Heart right ventricle (tissue), 16 donors: ENCODE measurements at regions not wholly inside any gene's neighbourhood (a gene's known extent, or its start where the extent isn't known, plus 50 kb on each side); places are given as distances from the start of the nearest gene placed in this dataset.

Experiments
- ATAC-seq, 8 donors: fragments of 200-7000 bp; cut with Tn5 transposase; one replicate each; pipeline ENCODE4 v1.9.1; 2020; ENCODE audit warnings: mild to moderate bottlenecking in 8 of 8, moderate library complexity in 8 of 8, moderate number of reproducible peaks in 1 of 8
- DNase-seq, 2 donors: peaks; one replicate each; pipeline ENCODE4 v3.0.0-alpha.2; 2020
- H3K27ac ChIP-seq, 10 donors: fragments of 200-600 bp; sonication (generic) in 2 of 10; one replicate each; pipeline versions ENCODE4 v1.5.0 to v1.8.0; 2020 to 2022; ENCODE audit warnings: mild to moderate bottlenecking in 3 of 10
- H3K27me3 ChIP-seq, 7 donors: fragments of 200-600 bp; one replicate each; pipeline ENCODE4 v1.8.0; 2021 to 2022; ENCODE audit warnings: mild to moderate bottlenecking in 2 of 7
- H3K36me3 ChIP-seq, 9 donors: fragments of 200-600 bp; sonication (generic) in 1 of 9; one replicate each; pipeline versions ENCODE4 v1.5.0 to v1.8.0; 2020 to 2022; ENCODE audit warnings: mild to moderate bottlenecking in 2 of 9
- H3K4me1 ChIP-seq, 9 donors: fragments of 200-600 bp; sonication (generic) in 1 of 9; one replicate each; pipeline versions ENCODE4 v1.5.0 to v1.8.0; 2020 to 2022; ENCODE audit warnings: mild to moderate bottlenecking in 4 of 9
- H3K4me3 ChIP-seq, 10 donors: fragments of 200-600 bp; sonication (generic) in 2 of 10; one replicate each; pipeline versions ENCODE4 v1.5.0 to v1.8.0; 2020 to 2022; ENCODE audit warnings: mild to moderate bottlenecking in 7 of 10, moderate library complexity in 2 of 10
- H3K9me3 ChIP-seq, 11 donors: fragments of 200-600 bp in 10 of 11; sonication (generic) in 2 of 11; one replicate each; pipeline versions ENCODE4 v1.5.0 to v1.8.0; 2013 to 2022; ENCODE audit warnings: mild to moderate bottlenecking in 2 of 11, control low read depth in 1 of 11, moderate library complexity in 1 of 11
- WGBS, 2 donors: extraction: QIAGEN DNeasy Blood & Tissue Kit; methylation state at CpG; one replicate each; pipeline ENCODE4 v1.1.7; 2013; ENCODE audit warnings: inconsistent platforms in 1 of 2; 5-methylcytosine and 5-hydroxymethylcytosine counted together
- intact Hi-C, 10 donors: fragments of 100-400 bp; cut with DNase I; formaldehyde crosslinking; loops; one replicate each; pipeline versions ENCODE4 v1.11.1 to v1.14.2; 2022
- TF ChIP-seq, protein P1 (sequence below), 9 donors: fragments of 200-600 bp; sonication (generic) in 2 of 9; IDR thresholded peaks; one replicate each; pipeline versions ENCODE4 v1.5.0 to v1.8.0; 2021 to 2022; ENCODE audit warnings: antibody characterized with exemption in 9 of 9, mild to moderate bottlenecking in 5 of 9, moderate library complexity in 1 of 9
- donor health status: Arrhythmogenic right ventricular cardiomyopathy.
- donor health status: ischemic (EF 13 %, LVEDD 7.1; RV severe dilation, severe dysfunction).
- donor health status: healthy with polysubstance abuse.
- donor health status: DM: no; HTN: yes; CAD: no.
- donor health status: DM: no; HTN: no; CAD: no.
- donor health status: ischemic (EF 25% LVEDD 6.9; RV normal size, moderate dysfunction).
- donor health status: ischemic (EF 25% LVEDD 5.7; RV mildly dilated, moderate dysfunction).
- donor health status: healthy.
- donor health status: DM: yes; HTN: yes; CAD: no.
- donor health status: Ischemic cardiomyopathy.
- donor health status: ischemic (EF 35%, LVEDD 5.7; RV mildly dilated, moderate dysfunction).
- donor health status: nonischemic (EF 11% LVEDD 7.7; RV severe dilation, severe dysfunction).
- donor health status: DM: yes; HTN: yes; CAD: no.
- donor health status: PGD.
- donor health status: ischemic (EF 29% LVEDD 5.4; RV normal size, mild dysfunction).
- donor health status: nonischemic (EF 23%, LVEDD 6.1; RV moderate dilation, normal function).

DNA sequence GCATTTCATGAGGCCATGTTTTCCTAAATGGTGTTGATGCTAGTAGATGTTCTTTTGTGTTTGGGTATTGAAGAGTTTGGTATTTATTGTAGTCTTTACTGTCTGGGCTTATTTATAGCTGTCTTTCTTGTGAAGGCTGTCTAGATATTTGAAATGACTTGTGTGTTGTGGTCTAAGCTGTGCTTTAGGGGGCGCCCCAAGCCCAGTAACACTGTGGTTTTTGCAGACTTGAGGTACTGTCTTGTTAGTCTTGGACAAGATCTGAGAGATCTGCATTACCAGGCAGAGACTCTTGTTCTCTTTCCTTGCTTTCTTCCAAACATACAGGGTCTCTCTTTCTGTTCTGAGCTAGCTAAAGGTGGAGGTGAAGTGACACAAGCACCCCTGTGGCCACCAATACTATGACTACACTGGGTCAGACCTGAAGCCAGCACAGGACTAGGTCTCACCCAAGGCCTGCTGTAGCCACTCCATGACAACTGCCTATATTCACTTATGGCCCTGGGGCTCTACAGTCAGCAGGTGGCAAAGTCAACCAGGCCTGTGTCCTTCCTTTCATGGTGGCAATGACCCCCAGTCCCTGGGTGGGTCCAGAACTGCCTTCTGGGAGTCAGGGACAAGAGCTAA, 152.1 kb upstream of the TBC1D5 start:
- no peaks in the 10 kb centered on the region for H3K27me3 ChIP-seq
- TF ChIP-seq, protein P1, sequence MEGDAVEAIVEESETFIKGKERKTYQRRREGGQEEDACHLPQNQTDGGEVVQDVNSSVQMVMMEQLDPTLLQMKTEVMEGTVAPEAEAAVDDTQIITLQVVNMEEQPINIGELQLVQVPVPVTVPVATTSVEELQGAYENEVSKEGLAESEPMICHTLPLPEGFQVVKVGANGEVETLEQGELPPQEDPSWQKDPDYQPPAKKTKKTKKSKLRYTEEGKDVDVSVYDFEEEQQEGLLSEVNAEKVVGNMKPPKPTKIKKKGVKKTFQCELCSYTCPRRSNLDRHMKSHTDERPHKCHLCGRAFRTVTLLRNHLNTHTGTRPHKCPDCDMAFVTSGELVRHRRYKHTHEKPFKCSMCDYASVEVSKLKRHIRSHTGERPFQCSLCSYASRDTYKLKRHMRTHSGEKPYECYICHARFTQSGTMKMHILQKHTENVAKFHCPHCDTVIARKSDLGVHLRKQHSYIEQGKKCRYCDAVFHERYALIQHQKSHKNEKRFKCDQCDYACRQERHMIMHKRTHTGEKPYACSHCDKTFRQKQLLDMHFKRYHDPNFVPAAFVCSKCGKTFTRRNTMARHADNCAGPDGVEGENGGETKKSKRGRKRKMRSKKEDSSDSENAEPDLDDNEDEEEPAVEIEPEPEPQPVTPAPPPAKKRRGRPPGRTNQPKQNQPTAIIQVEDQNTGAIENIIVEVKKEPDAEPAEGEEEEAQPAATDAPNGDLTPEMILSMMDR (IDR thresholded peaks at IDR 0.05): peak in 6 of 9 donors; percentile 20 to 36 (median 33)
- ATAC-seq: no peak
- no peaks in the 10 kb centered on the region for H3K36me3 ChIP-seq
- H3K4me1 ChIP-seq: no peaks in the 10 kb centered on the region
- peaks cover 0 to 14% (median 3%) of the 10 kb centered on the region in 11 donors for H3K9me3 ChIP-seq
- WGBS, 2 donors: 7% methylated on average over 1 of the region's 1 CpG
- DNase-seq: no peak
- intact Hi-C loops: no loop called here
- H3K27ac ChIP-seq: no peak overlapping the region
- no peak overlapping the region for H3K4me3 ChIP-seq

DNA sequence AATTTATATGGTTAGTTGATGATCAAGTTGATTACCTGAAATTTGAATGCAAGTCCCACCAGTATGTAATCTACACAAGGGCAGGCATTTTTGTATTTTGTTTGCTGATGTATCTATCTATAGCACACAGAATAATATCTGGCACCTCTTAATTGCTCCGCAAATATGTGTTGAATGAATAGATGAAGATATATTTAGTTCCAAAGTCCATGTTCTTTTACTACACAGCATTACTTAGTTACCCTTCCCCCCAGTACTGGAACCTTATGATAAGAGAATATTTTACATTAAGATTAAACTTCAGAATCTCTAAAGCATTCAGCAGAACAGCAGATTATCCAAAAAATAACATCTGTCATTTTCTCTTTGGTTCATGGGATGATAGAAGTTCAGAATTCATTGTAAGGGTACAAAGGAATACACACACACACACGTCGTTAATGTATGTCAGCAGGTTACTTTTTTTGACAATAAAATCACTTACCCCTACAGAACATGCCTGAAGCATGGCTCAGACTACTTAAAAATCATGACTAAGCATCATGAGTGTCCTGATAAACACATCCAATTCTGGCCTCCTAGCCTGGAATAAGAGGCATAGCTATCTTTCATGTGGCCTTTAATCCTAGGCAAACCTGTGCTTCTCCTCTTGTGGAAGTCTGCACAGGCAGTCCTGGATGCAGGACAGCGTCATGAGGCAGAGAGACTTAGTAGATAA, 148.9 kb upstream of the TBC1D5 start:
- peaks cover 0 to 14% (median 3%) of the 10 kb centered on the region in 11 donors for H3K9me3 ChIP-seq
- no peak overlapping the region for H3K4me3 ChIP-seq
- 52 to 69% methylated on average over 4 of the region's 4 CpGs for WGBS, 2 donors
- no peak overlapping the region for H3K27ac ChIP-seq
- H3K4me1 ChIP-seq: no peaks in the 10 kb centered on the region
- intact Hi-C loops: no loop called here
- no peak for DNase-seq
- no peak for ATAC-seq
- no peaks in the 10 kb centered on the region for H3K36me3 ChIP-seq
- no peaks in the 10 kb centered on the region for H3K27me3 ChIP-seq
- TF ChIP-seq, protein P1 (IDR thresholded peaks at IDR 0.05): no peak

DNA sequence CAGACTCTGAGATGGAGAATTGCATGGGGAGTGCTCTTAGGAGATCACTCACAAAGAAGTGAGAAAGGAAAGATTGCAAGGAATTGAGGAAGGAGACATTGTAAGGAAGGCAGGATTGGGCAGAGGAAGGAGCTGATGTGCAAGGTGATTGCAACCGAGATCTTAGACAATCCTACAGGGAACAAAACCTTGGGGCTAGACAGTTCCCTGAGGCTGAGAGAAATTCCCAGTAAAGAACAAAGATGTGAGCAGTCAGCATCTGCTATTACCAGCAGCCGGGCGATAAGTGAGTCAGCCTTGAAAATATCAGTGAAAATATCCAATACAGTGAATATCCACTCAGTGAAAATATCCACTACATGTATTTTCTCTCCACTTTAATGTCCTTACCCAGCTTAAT, 143.6 kb upstream of the TBC1D5 start:
- H3K4me3 ChIP-seq: no peak overlapping the region
- no peaks in the 10 kb centered on the region for H3K9me3 ChIP-seq
- H3K36me3 ChIP-seq: no peaks in the 10 kb centered on the region
- 79 to 88% methylated on average over 3 of the region's 3 CpGs for WGBS, 2 donors
- ATAC-seq: no peak
- no peak for DNase-seq
- no peak overlapping the region for H3K27ac ChIP-seq
- no peaks in the 10 kb centered on the region for H3K27me3 ChIP-seq
- intact Hi-C loops: no loop called here
- TF ChIP-seq, protein P1 (IDR thresholded peaks at IDR 0.05): no peak
- no peaks in the 10 kb centered on the region for H3K4me1 ChIP-seq

DNA sequence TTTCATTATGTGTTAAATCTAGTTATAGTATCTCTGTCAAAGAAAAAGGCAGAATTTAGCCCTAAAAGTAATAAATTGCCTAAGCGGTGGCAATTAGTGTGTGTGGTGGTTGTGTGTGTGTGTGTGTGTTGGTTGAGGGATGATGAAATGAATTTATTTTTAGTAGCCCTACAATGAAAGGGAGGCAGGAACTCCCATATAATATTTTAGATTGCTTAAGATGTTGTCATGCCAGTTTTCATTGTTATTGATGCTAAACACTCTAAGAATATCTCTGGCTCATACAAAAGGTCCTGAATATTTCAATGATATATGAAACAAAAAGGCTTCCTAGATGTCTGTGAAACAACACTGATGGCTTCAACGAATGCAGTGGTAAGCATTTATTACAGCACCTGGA, 140.6 kb upstream of the TBC1D5 start:
- WGBS, 2 donors: 79 to 86% methylated on average over 2 of the region's 2 CpGs
- TF ChIP-seq, protein P1 (IDR thresholded peaks at IDR 0.05): no peak
- intact Hi-C loops: no loop called here
- Histone ChIP-seq H3K4me1 (no peaks in the 10 kb centered on the region), H3K27me3 (no peaks in the 10 kb centered on the region), H3K27ac (no peak overlapping the region), H3K36me3 (no peaks in the 10 kb centered on the region), H3K9me3 (no peaks in the 10 kb centered on the region), H3K4me3 (no peak overlapping the region)
- no peak for ATAC-seq
- DNase-seq: no peak
